Esophagus (tissue), 2 donors: ENCODE measurements at regions not wholly inside any gene's neighbourhood (a gene's known extent, or its start where the extent isn't known, plus 50 kb on each side); places are given as distances from the start of the nearest gene placed in this dataset.
"Not testable (repeated sequence)": the region's sequence is repeated elsewhere in the genome, so short reads cannot be mapped to it uniquely, and the experiment has no call there.

Source experiments
- H3K27ac ChIP-seq, 2 donors: one replicate each; pipeline ENCODE4 v1.5.1; 2013; ENCODE audit warnings: low read depth in 2 of 2, mild to moderate bottlenecking in 2 of 2, inconsistent platforms in 1 of 2, low read length in 1 of 2, moderate library complexity in 1 of 2
- H3K27me3 ChIP-seq, 2 donors: one replicate each; pipeline ENCODE4 v1.6.1; 2013; ENCODE audit warnings: low read length in 2 of 2, control low read depth in 1 of 2, mild to moderate bottlenecking in 1 of 2; ENCODE audit not compliant: insufficient read depth in 2 of 2, control insufficient read depth in 1 of 2
- H3K36me3 ChIP-seq, 2 donors: one replicate each; pipeline ENCODE4 v1.6.1; 2013; ENCODE audit warnings: low read length in 1 of 2; ENCODE audit not compliant: control insufficient read depth in 2 of 2, insufficient read depth in 2 of 2
- H3K4me1 ChIP-seq, 2 donors: one replicate each; pipeline ENCODE4 v1.6.1; 2013; ENCODE audit warnings: low read length in 1 of 2; ENCODE audit not compliant: control insufficient read depth in 2 of 2, insufficient read depth in 2 of 2
- H3K4me3 ChIP-seq, 2 donors: one replicate each; pipeline ENCODE4 v1.5.1; 2013; ENCODE audit warnings: low read length in 2 of 2, mild to moderate bottlenecking in 2 of 2, low read depth in 1 of 2, moderate library complexity in 1 of 2
- H3K9me3 ChIP-seq, 2 donors: one replicate each; pipeline ENCODE4 v1.6.1; 2013; ENCODE audit warnings: mild to moderate bottlenecking in 2 of 2, low read depth in 1 of 2, low read length in 1 of 2, moderate library complexity in 1 of 2; ENCODE audit not compliant: control insufficient read depth in 2 of 2, insufficient read depth in 1 of 2
- WGBS, 2 donors: extraction: QIAGEN DNeasy Blood & Tissue Kit; methylation state at CpG; one replicate each; pipeline ENCODE4 v1.1.7; 2013; 5-methylcytosine and 5-hydroxymethylcytosine counted together
- donor health status: healthy with polysubstance abuse.
- donor health status: Bipolar disorder and iron deficiency.

DNA sequence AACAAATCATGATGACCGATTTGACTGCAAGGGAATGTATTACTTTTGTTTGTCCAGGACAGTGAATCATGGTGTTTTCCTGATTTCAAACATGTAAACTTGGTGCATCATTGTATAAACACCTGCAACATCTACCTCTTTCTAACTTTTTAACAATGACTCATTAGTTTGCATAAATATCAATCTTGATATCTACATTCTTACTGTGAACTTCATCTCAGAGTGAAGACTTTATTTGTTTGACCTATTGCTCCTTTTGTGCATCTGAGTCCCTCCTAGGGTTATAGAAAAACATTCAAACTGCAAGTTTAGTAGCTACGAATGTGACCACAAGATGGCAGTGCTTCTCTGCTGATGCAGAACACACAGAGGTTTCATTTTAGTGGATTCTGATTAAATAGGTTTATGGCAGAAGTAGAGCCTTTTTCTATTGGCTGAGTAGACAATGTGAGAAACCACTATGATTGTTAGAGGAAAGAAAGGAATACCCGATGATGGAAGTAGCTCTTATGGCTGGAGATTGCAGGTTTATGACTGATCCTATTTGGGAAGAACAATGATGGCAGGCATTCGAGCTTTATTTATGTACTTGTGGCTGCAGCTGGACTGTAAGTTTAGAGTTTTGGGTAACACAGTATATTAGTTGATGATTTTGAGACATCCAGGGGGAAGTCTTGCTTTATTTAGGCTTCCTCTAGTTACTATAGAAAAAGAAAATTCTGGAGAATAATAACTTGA is 244.2 kb upstream of the OR4E1 start:
- H3K36me3 ChIP-seq: no peaks in the 10 kb centered on the region
- 18 to 20% methylated on average over 4 of the region's 4 CpGs for WGBS, 2 donors
- no peaks in the 10 kb centered on the region for H3K27me3 ChIP-seq
- no peaks in the 10 kb centered on the region for H3K9me3 ChIP-seq
- H3K4me1 ChIP-seq: no peaks in the 10 kb centered on the region
- no peak overlapping the region for H3K4me3 ChIP-seq
- no peak overlapping the region for H3K27ac ChIP-seq

DNA sequence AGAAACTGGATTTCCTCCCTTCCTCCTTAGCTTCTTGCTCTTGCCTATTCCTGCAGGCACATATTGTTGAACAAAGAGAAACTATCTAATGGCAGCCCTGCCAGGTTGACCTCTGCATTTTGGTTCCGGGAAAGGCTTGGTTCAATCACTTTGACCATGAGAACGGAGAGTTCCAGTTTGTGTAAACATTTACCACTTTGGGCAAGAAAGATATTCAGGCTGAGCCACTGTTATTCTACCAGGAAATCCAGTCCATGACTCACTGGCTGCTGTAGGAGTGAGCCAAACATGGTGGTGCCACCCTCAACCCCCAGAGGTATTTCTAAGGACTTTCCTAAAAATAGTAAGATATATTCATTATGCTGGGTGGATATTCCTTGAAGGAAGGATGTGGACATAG is 242.2 kb upstream of the OR4E1 start:
- 17 to 28% methylated on average over 2 of the region's 2 CpGs for WGBS, 2 donors
- H3K27ac ChIP-seq: no peak overlapping the region
- no peaks in the 10 kb centered on the region for H3K36me3 ChIP-seq
- H3K4me1 ChIP-seq: no peaks in the 10 kb centered on the region
- H3K4me3 ChIP-seq: no peak overlapping the region
- no peaks in the 10 kb centered on the region for H3K9me3 ChIP-seq
- H3K27me3 ChIP-seq: no peaks in the 10 kb centered on the region

DNA sequence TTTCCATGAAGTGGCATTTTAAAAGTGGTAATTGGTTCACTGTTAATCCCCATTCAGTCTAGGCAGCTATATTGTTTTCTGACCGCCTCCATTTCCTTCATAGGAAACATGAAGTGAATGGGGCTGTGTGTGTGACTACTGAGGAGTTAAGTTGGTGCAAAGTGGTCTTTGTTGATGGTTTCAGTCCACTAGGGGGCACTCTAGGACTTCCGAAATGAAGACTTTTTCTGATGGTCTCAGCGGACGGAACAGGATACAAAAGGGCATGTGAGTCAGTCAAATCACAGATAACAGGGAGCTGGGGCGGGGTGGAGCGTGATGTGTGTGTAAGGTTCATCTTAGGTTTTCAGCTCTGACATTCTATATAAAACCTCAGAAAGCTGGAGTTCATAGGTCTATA is 240.1 kb upstream of the OR4E1 start:
- Histone ChIP-seq H3K9me3 (no peaks in the 10 kb centered on the region), H3K4me1 (no peaks in the 10 kb centered on the region), H3K27me3 (no peaks in the 10 kb centered on the region), H3K4me3 (no peak overlapping the region), H3K27ac (no peak overlapping the region), H3K36me3 (no peaks in the 10 kb centered on the region)
- WGBS, 2 donors: 13 to 16% methylated on average over 6 of the region's 6 CpGs

DNA sequence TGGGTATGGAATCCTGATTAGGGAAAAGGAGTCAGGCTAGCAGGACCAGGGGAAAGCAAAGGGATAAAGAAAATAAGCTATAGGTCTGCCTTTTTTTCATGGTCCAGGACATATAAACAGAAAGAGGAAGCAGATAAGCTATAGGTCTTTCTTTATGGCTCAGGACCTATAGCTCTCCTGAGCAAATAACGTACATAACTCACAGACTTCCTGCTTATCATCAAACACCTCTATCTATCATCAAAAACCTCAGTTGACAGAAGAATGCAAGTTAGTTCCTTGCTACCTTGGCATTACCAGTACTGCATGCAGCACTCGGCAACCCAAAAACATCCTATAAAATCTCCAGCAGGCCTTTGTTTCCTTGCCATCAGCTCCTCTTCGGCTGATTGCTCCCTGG is 238.7 kb upstream of the OR4E1 start:
- H3K4me1 ChIP-seq: no peaks in the 10 kb centered on the region
- H3K9me3 ChIP-seq: no peaks in the 10 kb centered on the region
- WGBS, 2 donors: 62 to 71% methylated on average over 3 of the region's 3 CpGs
- H3K27ac ChIP-seq: no peak overlapping the region
- H3K27me3 ChIP-seq: no peaks in the 10 kb centered on the region
- no peaks in the 10 kb centered on the region for H3K36me3 ChIP-seq
- H3K4me3 ChIP-seq: no peak overlapping the region

DNA sequence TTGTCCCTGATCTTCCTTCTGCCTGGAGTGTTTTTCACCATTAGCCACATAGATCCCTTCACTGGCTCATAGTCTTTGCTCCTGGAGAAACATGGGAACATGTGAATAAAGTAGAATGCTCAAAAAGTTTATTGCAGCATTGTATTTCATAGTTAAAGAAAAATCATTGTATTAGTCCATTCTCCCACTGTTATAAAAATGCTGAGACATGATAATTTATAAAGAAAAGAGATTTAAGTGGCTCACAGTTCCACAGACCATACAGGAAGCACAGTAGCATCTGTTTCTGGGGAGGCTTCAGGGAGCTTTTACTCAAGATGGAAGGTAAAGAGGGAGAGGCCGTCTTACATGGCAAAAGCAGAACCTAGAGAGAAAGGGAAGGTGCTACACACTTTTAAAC is 238.3 kb upstream of the OR4E1 start:
- whole genome bisulfite sequencing, 2 donors: 71 to 78% methylated on average over 1 of the region's 1 CpG
- no peaks in the 10 kb centered on the region for H3K27me3 ChIP-seq
- no peaks in the 10 kb centered on the region for H3K36me3 ChIP-seq
- H3K27ac ChIP-seq: no peak overlapping the region
- H3K4me1 ChIP-seq: no peaks in the 10 kb centered on the region
- H3K4me3 ChIP-seq: no peak overlapping the region
- H3K9me3 ChIP-seq: no peaks in the 10 kb centered on the region

DNA sequence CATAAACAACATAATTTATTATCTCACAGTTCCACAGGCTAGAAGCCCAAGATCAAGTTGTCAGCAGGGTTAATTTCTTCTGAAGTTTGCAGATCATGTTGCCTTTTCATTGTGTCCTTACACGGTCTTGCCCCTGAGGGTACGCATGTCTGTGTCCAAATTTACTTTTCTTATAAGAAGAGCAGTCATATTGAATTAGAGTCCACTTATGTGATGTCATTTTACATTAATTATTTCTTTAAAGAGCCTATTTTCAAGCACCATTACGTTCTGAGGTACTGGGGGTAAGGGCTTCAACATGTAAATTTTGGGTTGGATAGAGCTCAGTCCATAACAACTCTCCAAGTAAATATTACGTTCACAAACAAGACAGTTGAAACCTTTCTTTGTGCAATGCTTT is 236.6 kb upstream of the OR4E1 start:
- no peaks in the 10 kb centered on the region for H3K9me3 ChIP-seq
- no peaks in the 10 kb centered on the region for H3K27me3 ChIP-seq
- no peaks in the 10 kb centered on the region for H3K36me3 ChIP-seq
- H3K27ac ChIP-seq: no peak overlapping the region
- H3K4me3 ChIP-seq: no peak overlapping the region
- H3K4me1 ChIP-seq: no peaks in the 10 kb centered on the region
- 36 to 43% methylated on average over 4 of the region's 4 CpGs for WGBS, 2 donors

DNA sequence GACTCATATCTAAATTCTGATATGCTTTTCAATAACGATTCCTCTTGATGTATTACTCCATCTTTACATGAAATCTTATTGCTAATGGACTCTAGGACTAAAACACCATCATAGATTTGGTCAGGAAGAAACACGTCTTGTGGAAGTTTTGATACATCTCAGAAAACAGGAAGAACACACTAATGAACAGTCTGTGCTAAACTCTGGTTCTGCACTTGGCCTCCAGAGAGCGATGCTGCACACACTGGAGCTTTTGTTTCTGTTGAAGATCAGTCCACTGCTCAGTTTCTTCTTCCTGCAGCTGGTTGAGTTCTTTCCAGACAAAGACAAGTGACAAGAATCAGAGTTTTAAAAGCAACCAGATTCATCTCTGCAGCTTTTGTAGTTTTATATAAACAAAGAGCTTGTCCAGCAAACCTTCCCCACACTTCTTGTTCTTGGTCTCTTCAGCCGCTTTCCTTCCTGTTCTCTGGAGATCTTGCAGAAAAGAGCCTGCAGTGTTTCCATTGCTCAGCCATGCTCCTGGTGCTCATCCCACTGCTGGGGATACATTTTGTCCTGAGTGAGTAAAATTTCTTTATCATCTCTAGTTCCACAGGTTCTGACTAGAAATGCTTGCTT is 229.1 kb upstream of the OR4E1 start:
- Histone ChIP-seq H3K4me1 (no peaks in the 10 kb centered on the region), H3K27ac (no peak overlapping the region), H3K9me3 (peaks cover 0 to 2% of the 10 kb centered on the region in 2 donors), H3K4me3 (no peak overlapping the region), H3K36me3 (no peaks in the 10 kb centered on the region), H3K27me3 (no peaks in the 10 kb centered on the region)
- 62 to 66% methylated on average over 4 of the region's 4 CpGs for WGBS, 2 donors

DNA sequence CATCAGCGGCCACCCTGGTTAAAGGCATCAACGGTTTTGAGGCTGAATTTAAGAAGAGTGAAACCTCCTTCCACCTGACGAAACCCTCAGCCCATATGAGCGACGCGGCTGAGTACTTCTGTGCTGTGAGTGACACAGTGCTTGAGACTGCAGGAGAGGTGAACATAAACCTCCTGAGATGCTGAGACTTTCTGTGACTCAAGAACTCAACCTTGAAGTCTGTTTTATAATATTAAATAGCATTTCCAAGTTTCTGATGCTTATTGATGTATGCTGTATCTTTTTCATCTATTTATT is 221.2 kb upstream of the OR4E1 start:
- H3K9me3 ChIP-seq, H3K27ac ChIP-seq, H3K4me1 ChIP-seq, H3K27me3 ChIP-seq, H3K4me3 ChIP-seq, H3K36me3 ChIP-seq: not testable (repeated sequence)
- WGBS, 2 donors: 73 to 85% methylated on average over 6 of the region's 6 CpGs

DNA sequence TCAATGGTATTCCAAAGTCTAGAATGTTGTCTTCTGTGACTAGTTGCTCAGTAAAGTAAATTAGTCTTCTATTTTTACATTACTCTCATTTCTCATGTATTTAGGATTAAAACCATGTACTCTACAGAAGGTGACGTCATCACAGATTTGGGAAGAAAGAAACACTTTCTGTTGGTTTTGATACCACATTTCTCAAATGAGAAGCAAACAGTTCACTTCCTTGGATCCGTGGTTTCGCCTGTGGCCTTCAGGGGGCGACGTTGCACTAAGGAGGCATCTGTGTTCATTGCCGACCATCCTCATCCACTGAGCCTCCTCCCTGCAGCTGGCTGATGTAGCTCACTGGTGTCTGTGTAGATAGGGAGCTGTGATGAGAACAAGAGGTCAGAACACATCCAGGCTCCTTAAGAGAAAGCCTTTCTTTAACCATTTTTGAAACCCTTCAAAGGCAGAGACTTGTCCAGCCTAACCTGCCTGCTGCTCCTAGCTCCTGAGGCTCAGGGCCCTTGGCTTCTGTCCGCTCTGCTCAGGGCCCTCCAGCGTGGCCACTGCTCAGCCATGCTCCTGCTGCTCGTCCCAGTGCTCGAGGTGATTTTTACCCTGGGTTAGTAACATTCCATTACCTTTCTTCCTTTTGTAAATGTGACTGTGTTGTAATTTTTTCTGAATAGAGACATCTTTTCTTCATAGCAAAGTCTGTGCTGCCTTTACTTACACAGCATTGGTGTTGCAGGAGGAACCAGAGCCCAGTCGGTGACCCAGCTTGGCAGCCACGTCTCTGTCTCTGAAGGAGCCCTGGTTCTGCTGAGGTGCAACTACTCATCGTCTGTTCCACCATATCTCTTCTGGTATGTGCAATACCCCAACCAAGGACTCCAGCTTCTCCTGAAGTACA is 220.6 kb upstream of the OR4E1 start:
- WGBS, 2 donors: 46% methylated on average over 13 of the region's 13 CpGs
- Histone ChIP-seq H3K9me3 (no peaks in the 10 kb centered on the region), H3K27me3 (no peaks in the 10 kb centered on the region), H3K27ac (no peak overlapping the region), H3K36me3 (no peaks in the 10 kb centered on the region), H3K4me3 (no peak overlapping the region), H3K4me1 (no peaks in the 10 kb centered on the region)
